HEK293T (cell line): ENCODE measurements at regions not wholly inside any gene's neighbourhood (a gene's known extent, or its start where the extent isn't known, plus 50 kb on each side); places are given as distances from the start of the nearest gene placed in this dataset.

ENCODE experiments used
- CTCF ChIA-PET: fragments of 350-600 bp; formaldehyde crosslinking; extraction: SDS; loops from one replicate; lab custom pipeline; 2021; ENCODE audit warnings: antibody characterized with exemption, inconsistent platforms; lab: Yijun Ruan, JAX
- POLR2A ChIA-PET: fragments of 350-600 bp; formaldehyde crosslinking; extraction: SDS; loops from one replicate; lab custom pipeline; 2020; ENCODE audit warnings: antibody characterized with exemption, inconsistent platforms; lab: Yijun Ruan, JAX
- DNase-seq: peaks from one replicate; pipeline ENCODE4 v3.0.0; 2012; ENCODE audit warnings: mixed read lengths; ENCODE audit errors: extremely low spot score
- ARNT ChIP-seq: fragments of 450-650 bp; IDR thresholded peaks from 2 replicates; pipeline ENCODE4 v1.6.1; 2017; ENCODE audit warnings: mild to moderate bottlenecking
- BHLHE40 ChIP-seq: fragments of 450-650 bp; IDR thresholded peaks from 2 replicates; pipeline ENCODE4 v1.6.1; 2016; ENCODE audit warnings: mild to moderate bottlenecking, moderate library complexity, borderline replicate concordance
- CTBP1 ChIP-seq: fragments of 450-650 bp; IDR thresholded peaks from 2 replicates; pipeline ENCODE4 v1.6.1; 2016; ENCODE audit warnings: borderline replicate concordance
- ELF4 ChIP-seq: fragments of 450-650 bp; IDR thresholded peaks from 2 replicates; pipeline ENCODE4 v1.6.1; 2017; ENCODE audit warnings: antibody characterized with exemption
- FOXA1 ChIP-seq: fragments of 450-650 bp; IDR thresholded peaks from 2 replicates; pipeline ENCODE4 v1.6.1; 2016; ENCODE audit warnings: mild to moderate bottlenecking
- FOXK2 ChIP-seq: fragments of 450-650 bp; IDR thresholded peaks from 2 replicates; pipeline ENCODE4 v1.6.1; 2016; ENCODE audit warnings: mild to moderate bottlenecking
- FOXM1 ChIP-seq: fragments of 450-650 bp; IDR thresholded peaks from 2 replicates; pipeline ENCODE4 v1.6.1; 2017; ENCODE audit warnings: mild to moderate bottlenecking, borderline replicate concordance
- HDGF ChIP-seq: fragments of 450-650 bp; IDR thresholded peaks from 2 replicates; pipeline ENCODE4 v1.6.1; 2017; ENCODE audit warnings: antibody characterized with exemption, borderline replicate concordance
- L3MBTL2 ChIP-seq: fragments of 450-650 bp; conservative IDR thresholded peaks from 2 replicates; pipeline ENCODE4 v1.6.1; 2016; ENCODE audit warnings: mild to moderate bottlenecking
- LEF1 ChIP-seq: fragments of 450-650 bp; IDR thresholded peaks from 2 replicates; pipeline ENCODE4 v1.6.1; 2017; ENCODE audit warnings: mild to moderate bottlenecking, borderline replicate concordance
- NFRKB ChIP-seq: fragments of 450-650 bp; IDR thresholded peaks from 2 replicates; pipeline ENCODE4 v1.6.1; 2016; ENCODE audit warnings: mild to moderate bottlenecking, moderate library complexity
- SP1 ChIP-seq: fragments of 450-650 bp; IDR thresholded peaks from 2 replicates; pipeline ENCODE4 v1.6.1; 2017
- SUZ12 ChIP-seq: fragments of 450-650 bp; IDR thresholded peaks from 2 replicates; pipeline ENCODE4 v1.6.1; 2016; ENCODE audit warnings: mild to moderate bottlenecking
- TARDBP ChIP-seq: fragments of 450-650 bp; IDR thresholded peaks from 2 replicates; pipeline ENCODE4 v1.6.1; 2016
- ZNF384 ChIP-seq: fragments of 450-650 bp; IDR thresholded peaks from 2 replicates; pipeline ENCODE4 v1.6.1; 2016
- TF ChIP-seq, protein P1 (sequence below): fragments of 450-650 bp; IDR thresholded peaks from 2 replicates; pipeline ENCODE4 v1.6.1; 2016

DNA sequence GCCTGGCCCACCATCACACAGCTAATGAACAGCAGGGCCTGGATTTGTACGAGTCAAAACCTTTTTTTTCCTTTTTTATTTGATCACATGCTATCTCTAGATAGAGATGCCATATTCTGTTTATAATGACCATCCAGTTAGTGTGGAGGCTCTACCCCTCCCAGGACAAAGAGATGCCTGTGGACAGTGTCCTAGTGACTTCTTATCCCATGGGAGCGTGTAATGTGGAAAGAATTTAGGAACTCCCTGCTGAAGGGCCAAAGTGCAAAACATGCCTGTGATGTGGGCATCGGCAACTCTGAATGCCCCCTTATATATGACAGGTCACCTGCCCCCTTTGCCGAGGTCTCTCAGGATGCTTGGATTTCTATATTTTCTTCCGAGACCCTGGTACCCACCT lies 292.2 kb downstream of the RRAGC start:
- POLR2A ChIA-PET = no interaction called here
- no peak for DNase-seq
- CTCF ChIA-PET = no interaction called here
- no peak for TF ChIP-seq ARNT
- no peak for TF ChIP-seq TARDBP
- TF ChIP-seq SP1 = no peak
- TF ChIP-seq L3MBTL2 = no peak
- TF ChIP-seq BHLHE40 = no peak
- TF ChIP-seq LEF1 = no peak
- no peak for TF ChIP-seq HDGF
- no peak for TF ChIP-seq ZNF384
- no peak for TF ChIP-seq FOXA1
- no peak for TF ChIP-seq FOXM1
- no peak for TF ChIP-seq CTBP1
- no peak for TF ChIP-seq SUZ12
- TF ChIP-seq FOXK2 = no peak
- TF ChIP-seq, protein P1, sequence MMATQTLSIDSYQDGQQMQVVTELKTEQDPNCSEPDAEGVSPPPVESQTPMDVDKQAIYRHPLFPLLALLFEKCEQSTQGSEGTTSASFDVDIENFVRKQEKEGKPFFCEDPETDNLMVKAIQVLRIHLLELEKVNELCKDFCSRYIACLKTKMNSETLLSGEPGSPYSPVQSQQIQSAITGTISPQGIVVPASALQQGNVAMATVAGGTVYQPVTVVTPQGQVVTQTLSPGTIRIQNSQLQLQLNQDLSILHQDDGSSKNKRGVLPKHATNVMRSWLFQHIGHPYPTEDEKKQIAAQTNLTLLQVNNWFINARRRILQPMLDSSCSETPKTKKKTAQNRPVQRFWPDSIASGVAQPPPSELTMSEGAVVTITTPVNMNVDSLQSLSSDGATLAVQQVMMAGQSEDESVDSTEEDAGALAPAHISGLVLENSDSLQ = no peak
- TF ChIP-seq NFRKB = no peak
- no peak for TF ChIP-seq ELF4

DNA sequence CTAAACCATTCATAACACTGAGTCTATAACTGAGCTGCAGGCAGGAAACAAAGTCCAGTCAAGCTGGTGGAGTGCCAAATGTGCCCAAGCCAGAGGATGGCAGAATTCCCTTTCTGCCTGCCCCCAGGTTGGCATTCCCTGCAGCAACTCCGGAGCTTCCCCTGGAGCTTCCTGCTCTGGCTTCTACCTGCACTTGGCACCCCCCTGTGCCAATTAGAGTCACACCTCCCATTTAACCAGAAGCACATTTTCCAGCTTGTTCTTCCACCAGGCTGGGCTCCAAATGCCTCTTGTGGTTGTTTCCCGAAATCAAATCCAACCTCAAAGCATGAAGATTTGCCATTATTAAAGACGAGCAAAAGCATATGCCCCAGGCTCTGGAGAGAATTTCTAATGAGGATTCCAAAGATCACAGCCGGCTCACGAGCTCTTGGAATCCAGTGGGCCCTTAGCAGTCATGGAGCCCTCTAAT lies 294.5 kb downstream of the RRAGC start:
- DNase-seq = no peak
- ChIA-PET POLR2A (no interaction called here), CTCF (no interaction called here)

DNA sequence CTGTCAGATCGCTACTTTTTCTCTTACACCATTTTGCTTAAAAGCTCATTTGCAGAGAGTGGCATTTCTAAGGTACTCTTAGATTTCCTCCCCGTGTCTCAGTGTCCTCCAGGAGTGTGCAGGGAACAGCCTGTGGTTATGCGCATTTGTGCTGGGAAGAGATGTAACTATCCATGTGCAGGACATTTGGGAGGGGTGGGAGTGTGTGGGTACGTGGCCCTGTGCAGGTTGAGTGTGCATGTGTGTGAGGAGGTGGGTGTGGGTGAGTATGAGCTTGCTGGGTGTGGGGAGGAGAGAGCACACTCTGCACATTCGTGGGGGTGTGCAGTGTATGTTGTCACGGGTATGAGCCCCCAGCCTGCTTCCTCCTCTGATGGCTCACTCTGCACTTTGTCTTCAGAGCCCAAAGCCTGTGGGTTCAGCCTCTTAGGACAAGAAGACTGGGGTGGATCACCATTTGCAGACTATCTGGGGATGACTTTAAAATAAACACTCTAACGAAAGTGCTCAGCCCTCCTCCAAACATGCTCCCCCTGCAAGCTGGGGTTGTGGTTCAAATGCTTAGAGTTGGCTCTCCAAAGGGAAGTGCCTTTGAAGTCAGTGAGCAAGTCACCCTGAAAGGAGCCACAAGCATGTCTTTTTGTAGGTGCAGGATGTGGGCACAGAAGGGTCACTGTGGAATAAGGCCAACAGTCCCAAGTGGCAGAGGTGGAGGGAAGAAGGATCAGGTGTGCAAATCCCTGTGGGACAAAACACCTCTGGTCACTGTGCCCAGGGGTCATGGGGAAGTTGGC lies 295.4 kb downstream of the RRAGC start:
- TF ChIP-seq FOXM1 (no peak), BHLHE40 (no peak), TARDBP (no peak), CTBP1 (no peak), FOXA1 (no peak), ELF4 (no peak), L3MBTL2 (no peak), SUZ12 (no peak), HDGF (no peak), SP1 (no peak), NFRKB (no peak)
- no peak for DNase-seq
- POLR2A ChIA-PET = no interaction called here
- CTCF ChIA-PET = interaction anchor here (0.6 kb wide), 1 partner anchor 226 kb away, joined by 3 read pairs; no protein-coding TSS in a partner anchor

More for the DNA sequence above, 294.5 kb downstream of the RRAGC start:
- TF ChIP-seq BHLHE40 (no peak), ZNF384 (no peak), TARDBP (no peak), NFRKB (no peak), SUZ12 (no peak), FOXM1 (no peak), CTBP1 (no peak), L3MBTL2 (no peak), HDGF (no peak), LEF1 (no peak), ARNT (no peak), ELF4 (no peak), FOXA1 (no peak), SP1 (no peak)
- TF ChIP-seq, protein P1 = no peak

DNA sequence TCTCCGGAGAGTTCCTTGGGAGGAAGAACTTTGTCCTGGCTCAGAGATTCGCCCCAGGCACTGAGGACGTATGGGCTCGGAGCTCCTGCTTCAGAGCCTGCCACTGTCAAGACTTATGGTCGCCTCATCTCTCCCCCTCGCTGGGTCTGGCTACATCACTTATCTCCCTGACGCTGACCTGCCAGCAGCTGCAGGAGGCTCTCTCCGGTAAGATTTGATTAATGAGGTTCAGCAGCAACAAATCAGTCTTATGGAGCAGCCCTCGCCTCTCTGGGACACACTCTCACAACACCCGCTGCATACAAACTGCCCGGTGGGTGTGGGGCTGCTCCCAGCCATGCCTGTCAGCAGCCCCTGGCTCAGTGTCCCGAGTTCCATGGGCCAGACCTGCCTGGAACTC lies 297.8 kb downstream of the RRAGC start:
- POLR2A ChIA-PET = no interaction called here
- no peak for DNase-seq
- CTCF ChIA-PET = interaction anchor here (1.0 kb wide), 1 partner anchor 274 kb away, joined by 3 read pairs; no protein-coding TSS in a partner anchor
- TF ChIP-seq L3MBTL2 (no peak), LEF1 (no peak), NFRKB (no peak), TARDBP (no peak), ZNF384 (no peak), SUZ12 (no peak), CTBP1 (no peak), ARNT (no peak), FOXK2 (no peak), FOXA1 (no peak), SP1 (no peak), BHLHE40 (no peak), HDGF (no peak), FOXM1 (no peak), ELF4 (no peak)
- TF ChIP-seq, protein P1 = no peak

DNA sequence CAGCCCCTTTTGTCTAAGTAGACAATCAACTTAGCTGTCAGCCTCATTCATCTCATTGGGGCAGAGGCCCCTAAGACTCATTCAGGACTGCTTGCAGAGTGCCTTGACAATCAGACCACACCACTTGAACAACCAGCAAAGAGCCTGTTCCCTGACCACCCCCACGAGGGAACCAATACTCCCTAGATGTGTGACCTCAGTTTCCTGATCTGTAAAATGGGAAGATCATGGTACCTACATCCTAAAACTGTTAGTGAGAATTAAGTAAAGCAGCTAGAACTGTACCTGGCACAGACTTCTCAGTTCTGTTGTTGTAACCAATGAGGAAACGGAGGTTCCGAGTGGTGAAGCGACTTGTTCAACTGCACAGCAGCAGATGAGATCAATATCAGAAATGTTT lies 298.5 kb downstream of the RRAGC start:
- DNase-seq = no peak
- POLR2A ChIA-PET = no interaction called here
- TF ChIP-seq FOXK2 = no peak
- TF ChIP-seq BHLHE40 = no peak
- no peak for TF ChIP-seq ZNF384
- CTCF ChIA-PET = interaction anchor here (1.0 kb wide), 1 partner anchor 274 kb away, joined by 3 read pairs; no protein-coding TSS in a partner anchor

DNA sequence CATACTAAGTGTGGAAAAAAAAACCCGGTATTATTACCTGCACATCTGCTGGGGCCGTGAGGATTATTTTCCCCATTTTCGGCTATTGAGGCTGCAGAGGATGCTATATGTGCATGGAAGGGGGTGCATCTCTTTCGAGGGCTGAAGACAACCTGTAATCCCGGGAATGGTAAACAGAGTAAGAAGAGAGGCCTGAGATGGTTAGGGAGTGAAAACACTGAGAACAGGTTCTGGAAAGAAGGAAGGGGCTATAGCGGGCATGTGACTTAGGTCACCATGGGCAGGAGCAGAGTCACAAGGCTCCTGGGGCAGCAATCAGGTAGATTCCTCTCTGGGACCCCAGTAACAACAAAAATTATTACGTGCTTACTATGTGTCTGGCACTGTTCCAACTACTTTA lies 299.1 kb downstream of the RRAGC start:
- ChIA-PET CTCF (no interaction called here), POLR2A (no interaction called here)
- no peak for TF ChIP-seq NFRKB
- TF ChIP-seq CTBP1 = no peak
- TF ChIP-seq ARNT = no peak
- no peak for DNase-seq
